Ovary (tissue), 3 donors: ENCODE measurements at regions not wholly inside any gene's neighbourhood (a gene's known extent, or its start where the extent isn't known, plus 50 kb on each side); places are given as distances from the start of the nearest gene placed in this dataset.

Experiments
- EP300 ChIP-seq: sonication (generic); formaldehyde crosslinking; IDR thresholded peaks from one replicate; pipeline ENCODE4 v1.6.1; 2017; ENCODE audit warnings: antibody characterized with exemption
- TF ChIP-seq, protein P1 (sequence below), 3 donors: fragments of 450-650 bp in 2 of 3; fragments of 200-600 bp in 1 of 3; IDR thresholded peaks; one replicate each; pipeline versions ENCODE4 v1.5.1 to v1.8.0; 2016 to 2022; ENCODE audit warnings: antibody characterized with exemption in 3 of 3, mild to moderate bottlenecking in 1 of 3
- donor health status: DM: no; HTN: no; CAD: no.

DNA sequence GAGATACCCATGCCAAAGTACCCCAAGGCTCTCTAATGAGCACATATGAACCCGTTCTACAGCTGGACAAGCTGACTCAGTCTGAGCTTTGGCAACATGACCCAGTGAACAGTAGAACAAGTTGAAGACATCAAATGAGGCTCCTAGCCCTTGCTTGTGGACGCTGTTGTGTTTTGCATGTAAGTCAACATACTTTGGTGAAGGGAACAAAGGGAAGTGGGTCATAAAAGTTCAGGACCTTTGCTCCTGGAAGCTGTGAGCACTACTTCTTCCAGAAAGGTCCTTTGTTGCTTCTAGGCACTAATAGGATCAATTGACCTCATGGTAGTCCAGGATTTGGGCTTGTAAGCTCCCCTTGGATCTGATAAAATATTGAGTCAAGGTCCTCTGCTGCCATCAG, 613.5 kb upstream of the TBX3 start:
- TF ChIP-seq, protein P1, sequence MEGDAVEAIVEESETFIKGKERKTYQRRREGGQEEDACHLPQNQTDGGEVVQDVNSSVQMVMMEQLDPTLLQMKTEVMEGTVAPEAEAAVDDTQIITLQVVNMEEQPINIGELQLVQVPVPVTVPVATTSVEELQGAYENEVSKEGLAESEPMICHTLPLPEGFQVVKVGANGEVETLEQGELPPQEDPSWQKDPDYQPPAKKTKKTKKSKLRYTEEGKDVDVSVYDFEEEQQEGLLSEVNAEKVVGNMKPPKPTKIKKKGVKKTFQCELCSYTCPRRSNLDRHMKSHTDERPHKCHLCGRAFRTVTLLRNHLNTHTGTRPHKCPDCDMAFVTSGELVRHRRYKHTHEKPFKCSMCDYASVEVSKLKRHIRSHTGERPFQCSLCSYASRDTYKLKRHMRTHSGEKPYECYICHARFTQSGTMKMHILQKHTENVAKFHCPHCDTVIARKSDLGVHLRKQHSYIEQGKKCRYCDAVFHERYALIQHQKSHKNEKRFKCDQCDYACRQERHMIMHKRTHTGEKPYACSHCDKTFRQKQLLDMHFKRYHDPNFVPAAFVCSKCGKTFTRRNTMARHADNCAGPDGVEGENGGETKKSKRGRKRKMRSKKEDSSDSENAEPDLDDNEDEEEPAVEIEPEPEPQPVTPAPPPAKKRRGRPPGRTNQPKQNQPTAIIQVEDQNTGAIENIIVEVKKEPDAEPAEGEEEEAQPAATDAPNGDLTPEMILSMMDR (IDR thresholded peaks at IDR 0.05) = no peak
- no peak for TF ChIP-seq EP300
